Ishikawa (cell line): ENCODE measurements at regions not wholly inside any gene's neighbourhood (a gene's known extent, or its start where the extent isn't known, plus 50 kb on each side); places are given as distances from the start of the nearest gene placed in this dataset.

ENCODE experiments used
- CEBPB ChIP-seq: IDR thresholded peaks from 2 replicates; pipeline ENCODE4 v1.6.1; 2012
- CREB1 ChIP-seq: IDR thresholded peaks from 2 replicates; pipeline ENCODE4 v1.6.1; 2012; ENCODE audit warnings: low read depth
- EGR1 ChIP-seq: IDR thresholded peaks from 2 replicates; pipeline ENCODE4 v1.6.1; 2012
- EP300 ChIP-seq: IDR thresholded peaks from 2 replicates; pipeline ENCODE4 v1.6.1; 2012; ENCODE audit warnings: borderline replicate concordance
- FOXM1 ChIP-seq: IDR thresholded peaks from 2 replicates; pipeline ENCODE4 v1.6.1; 2012; ENCODE audit warnings: low read depth, borderline replicate concordance
- MAX ChIP-seq: IDR thresholded peaks from 2 replicates; pipeline ENCODE4 v1.6.1; 2012
- NFIC ChIP-seq: IDR thresholded peaks from 2 replicates; pipeline ENCODE4 v1.6.1; 2012
- RAD21 ChIP-seq: IDR thresholded peaks from 2 replicates; pipeline ENCODE4 v1.6.1; 2012; ENCODE audit warnings: low read depth
- TAF1 ChIP-seq: IDR thresholded peaks from 2 replicates; pipeline ENCODE4 v1.6.1; 2012; ENCODE audit warnings: low read depth, mild to moderate bottlenecking
- TCF12 ChIP-seq: IDR thresholded peaks from 2 replicates; pipeline ENCODE4 v1.6.1; 2012; ENCODE audit warnings: low read depth
- TEAD4 ChIP-seq: IDR thresholded peaks from 2 replicates; pipeline ENCODE4 v1.6.1; 2012
- YY1 ChIP-seq: IDR thresholded peaks from 2 replicates; pipeline ENCODE4 v1.6.1; 2012; ENCODE audit warnings: low read depth
- ZBTB7A ChIP-seq: IDR thresholded peaks from 2 replicates; pipeline ENCODE4 v1.6.1; 2012; ENCODE audit warnings: low read depth
- TF ChIP-seq, protein P1 (sequence below): IDR thresholded peaks from 2 replicates; pipeline ENCODE4 v1.6.1; 2012; ENCODE audit warnings: low read depth, mild to moderate bottlenecking
- TF ChIP-seq, protein P2 (sequence below): IDR thresholded peaks from 2 replicates; pipeline ENCODE4 v1.6.1; 2012

DNA sequence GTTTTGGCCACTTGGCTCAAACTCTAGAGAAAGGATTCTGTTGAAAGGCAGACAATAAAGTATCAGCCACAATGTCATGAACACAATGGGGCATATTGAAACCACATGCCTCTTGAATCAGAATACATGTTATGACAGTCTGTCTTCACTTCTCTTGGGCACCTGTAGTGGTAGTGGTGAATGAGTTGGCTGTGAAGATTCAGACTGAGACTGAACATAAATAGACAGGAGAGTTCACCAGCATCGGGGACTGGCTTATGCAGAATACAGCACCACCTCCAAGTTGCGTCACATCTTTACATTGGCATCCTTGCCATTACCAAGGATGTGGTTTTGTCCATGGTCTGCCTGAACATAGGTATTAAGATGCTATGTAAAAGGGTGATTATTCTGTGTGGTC lies 336.8 kb downstream of the MYCN start:
- TF ChIP-seq RAD21 (no peak), TEAD4 (no peak), FOXM1 (no peak), EP300 (no peak), TAF1 (no peak), YY1 (no peak), CEBPB (no peak), TCF12 (no peak), NFIC (no peak), EGR1 (no peak), ZBTB7A (no peak)
- TF ChIP-seq, protein P1, sequence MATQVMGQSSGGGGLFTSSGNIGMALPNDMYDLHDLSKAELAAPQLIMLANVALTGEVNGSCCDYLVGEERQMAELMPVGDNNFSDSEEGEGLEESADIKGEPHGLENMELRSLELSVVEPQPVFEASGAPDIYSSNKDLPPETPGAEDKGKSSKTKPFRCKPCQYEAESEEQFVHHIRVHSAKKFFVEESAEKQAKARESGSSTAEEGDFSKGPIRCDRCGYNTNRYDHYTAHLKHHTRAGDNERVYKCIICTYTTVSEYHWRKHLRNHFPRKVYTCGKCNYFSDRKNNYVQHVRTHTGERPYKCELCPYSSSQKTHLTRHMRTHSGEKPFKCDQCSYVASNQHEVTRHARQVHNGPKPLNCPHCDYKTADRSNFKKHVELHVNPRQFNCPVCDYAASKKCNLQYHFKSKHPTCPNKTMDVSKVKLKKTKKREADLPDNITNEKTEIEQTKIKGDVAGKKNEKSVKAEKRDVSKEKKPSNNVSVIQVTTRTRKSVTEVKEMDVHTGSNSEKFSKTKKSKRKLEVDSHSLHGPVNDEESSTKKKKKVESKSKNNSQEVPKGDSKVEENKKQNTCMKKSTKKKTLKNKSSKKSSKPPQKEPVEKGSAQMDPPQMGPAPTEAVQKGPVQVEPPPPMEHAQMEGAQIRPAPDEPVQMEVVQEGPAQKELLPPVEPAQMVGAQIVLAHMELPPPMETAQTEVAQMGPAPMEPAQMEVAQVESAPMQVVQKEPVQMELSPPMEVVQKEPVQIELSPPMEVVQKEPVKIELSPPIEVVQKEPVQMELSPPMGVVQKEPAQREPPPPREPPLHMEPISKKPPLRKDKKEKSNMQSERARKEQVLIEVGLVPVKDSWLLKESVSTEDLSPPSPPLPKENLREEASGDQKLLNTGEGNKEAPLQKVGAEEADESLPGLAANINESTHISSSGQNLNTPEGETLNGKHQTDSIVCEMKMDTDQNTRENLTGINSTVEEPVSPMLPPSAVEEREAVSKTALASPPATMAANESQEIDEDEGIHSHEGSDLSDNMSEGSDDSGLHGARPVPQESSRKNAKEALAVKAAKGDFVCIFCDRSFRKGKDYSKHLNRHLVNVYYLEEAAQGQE = no peak

DNA sequence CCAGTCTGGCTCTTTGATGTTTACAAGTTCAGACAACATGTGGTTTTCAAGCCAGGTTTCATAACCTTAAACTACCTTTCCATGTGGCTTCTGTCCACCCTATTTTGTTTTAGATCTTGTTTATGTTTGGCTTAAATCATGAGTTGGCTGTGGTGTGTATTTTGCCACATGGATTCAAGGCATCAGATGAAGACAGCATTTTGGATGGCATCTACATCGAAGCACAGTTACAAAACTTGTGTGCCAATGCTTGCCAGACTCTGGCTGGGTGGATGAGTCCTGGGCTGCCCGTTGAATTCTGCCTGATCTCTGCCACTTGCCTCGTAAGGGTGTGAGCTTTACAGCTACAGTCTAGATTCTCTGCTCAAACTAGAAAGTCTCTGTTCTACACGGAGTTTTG lies 335.3 kb downstream of the MYCN start:
- TF ChIP-seq MAX (no peak), EP300 (no peak)
- TF ChIP-seq, protein P1 = no peak

DNA sequence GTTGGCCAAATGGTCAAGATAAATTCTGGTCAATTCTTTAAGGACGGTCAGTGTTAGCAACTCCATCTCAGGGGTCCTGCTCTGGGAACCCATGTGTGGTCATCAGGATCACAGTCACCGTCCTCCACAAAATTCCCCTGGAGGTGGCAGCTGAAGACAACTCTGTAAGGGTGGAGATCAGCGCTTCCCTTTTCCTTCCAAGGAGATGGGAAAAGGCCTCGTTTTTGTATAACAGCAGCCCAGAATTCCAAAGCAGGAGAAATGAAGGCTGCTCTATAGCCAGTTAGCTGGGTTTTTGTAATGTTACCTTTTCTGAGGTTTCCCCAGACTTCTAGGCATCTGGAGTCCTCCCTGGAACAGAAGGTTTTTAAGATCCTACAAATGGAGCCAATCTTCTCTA lies 334.8 kb downstream of the MYCN start:
- no peak for TF ChIP-seq TCF12
- TF ChIP-seq CREB1 = no peak
- TF ChIP-seq NFIC = no peak
- TF ChIP-seq TAF1 = no peak
- TF ChIP-seq, protein P1 = no peak
- no peak for TF ChIP-seq CEBPB
- TF ChIP-seq EP300 = no peak
- TF ChIP-seq EGR1 = no peak
- TF ChIP-seq, protein P2, sequence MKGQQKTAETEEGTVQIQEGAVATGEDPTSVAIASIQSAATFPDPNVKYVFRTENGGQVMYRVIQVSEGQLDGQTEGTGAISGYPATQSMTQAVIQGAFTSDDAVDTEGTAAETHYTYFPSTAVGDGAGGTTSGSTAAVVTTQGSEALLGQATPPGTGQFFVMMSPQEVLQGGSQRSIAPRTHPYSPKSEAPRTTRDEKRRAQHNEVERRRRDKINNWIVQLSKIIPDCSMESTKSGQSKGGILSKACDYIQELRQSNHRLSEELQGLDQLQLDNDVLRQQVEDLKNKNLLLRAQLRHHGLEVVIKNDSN = no peak
- TF ChIP-seq ZBTB7A = no peak
- TF ChIP-seq YY1 = no peak
- no peak for TF ChIP-seq RAD21
- TF ChIP-seq MAX = no peak
- no peak for TF ChIP-seq TEAD4
- TF ChIP-seq FOXM1 = no peak

DNA sequence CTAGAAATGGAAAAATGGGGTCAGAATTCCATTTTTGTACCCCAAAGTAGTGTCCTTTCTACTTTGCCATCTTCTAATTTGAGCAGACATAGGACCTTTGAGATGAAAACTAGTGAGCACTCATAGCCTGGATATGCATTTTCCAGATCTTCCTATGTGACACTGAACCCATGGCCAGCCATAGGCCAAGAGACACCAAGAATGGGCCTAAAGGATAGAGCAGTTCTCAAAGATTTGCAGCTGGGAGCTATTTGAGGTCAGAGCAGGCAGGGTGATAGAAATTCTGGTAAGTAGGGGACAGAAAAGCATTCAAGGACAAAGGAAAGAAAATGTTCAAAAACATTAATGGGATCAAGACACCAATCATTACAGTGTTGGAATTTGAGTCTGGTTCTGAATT lies 332.8 kb downstream of the MYCN start:
- no peak for TF ChIP-seq ZBTB7A
- TF ChIP-seq, protein P1 = no peak
- no peak for TF ChIP-seq TCF12
- TF ChIP-seq EGR1 = no peak
- no peak for TF ChIP-seq YY1
- TF ChIP-seq NFIC = no peak
- no peak for TF ChIP-seq TAF1
- no peak for TF ChIP-seq CREB1
- TF ChIP-seq EP300 = no peak
- no peak for TF ChIP-seq TEAD4
- no peak for TF ChIP-seq FOXM1
- no peak for TF ChIP-seq RAD21
- no peak for TF ChIP-seq CEBPB
- TF ChIP-seq MAX = no peak
- TF ChIP-seq, protein P2 = no peak
